Activated T-cell treated with anti-CD3 and anti-CD28 coated beads, Interleukin-2, amount 50 U/mL, for 1 hour (primary cell): ENCODE measurements at regions not wholly inside any gene's neighbourhood (a gene's known extent, or its start where the extent isn't known, plus 50 kb on each side); places are given as distances from the start of the nearest gene placed in this dataset.
"Not testable (repeated sequence)": the region's sequence is repeated elsewhere in the genome, so short reads cannot be mapped to it uniquely, and the experiment has no call there.

ENCODE experiments used
- DNase-seq: peaks from one replicate; pipeline ENCODE4 v3.0.0-alpha.2; 2020

DNA sequence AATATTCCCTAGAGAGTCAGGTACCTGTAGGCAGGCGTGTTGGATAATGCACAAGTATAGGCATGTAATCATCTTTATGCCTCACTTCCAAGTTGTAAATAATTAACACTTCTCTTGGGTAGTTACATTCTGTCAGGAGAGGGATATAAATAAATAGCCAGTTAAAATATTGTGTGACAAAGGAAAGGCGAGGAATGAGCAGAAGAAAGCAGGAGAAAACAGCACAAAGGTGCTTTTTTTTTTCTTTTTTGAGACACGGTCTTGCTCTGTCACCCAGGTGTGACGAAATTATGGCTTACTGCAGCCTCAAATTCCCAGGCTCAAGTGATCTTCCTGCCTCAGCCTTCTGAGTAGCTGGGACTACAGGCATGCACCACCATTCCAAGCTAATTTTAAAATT, 99.2 kb upstream of the LYZL2 start:
- DNase-seq, result no peak

DNA sequence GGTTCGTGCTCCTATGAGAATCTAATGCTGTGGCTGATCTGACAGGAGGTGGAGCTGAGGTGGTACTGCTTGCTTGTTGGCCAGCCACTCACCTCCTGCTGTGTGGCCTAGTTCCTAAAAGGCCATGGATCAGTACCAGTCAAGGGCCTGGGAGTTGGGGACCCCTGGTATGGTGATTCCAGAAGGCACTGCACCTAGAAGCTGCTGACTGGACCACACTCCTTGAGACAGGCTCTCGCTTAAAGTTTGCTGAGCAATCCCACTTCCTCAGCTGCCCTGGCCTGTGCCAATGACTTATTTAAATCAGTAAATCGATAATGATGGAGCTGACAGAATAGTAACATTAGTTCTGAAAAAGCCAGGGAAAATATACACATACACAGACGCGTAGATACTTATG, 98.6 kb upstream of the LYZL2 start:
- no peak for DNase-seq

DNA sequence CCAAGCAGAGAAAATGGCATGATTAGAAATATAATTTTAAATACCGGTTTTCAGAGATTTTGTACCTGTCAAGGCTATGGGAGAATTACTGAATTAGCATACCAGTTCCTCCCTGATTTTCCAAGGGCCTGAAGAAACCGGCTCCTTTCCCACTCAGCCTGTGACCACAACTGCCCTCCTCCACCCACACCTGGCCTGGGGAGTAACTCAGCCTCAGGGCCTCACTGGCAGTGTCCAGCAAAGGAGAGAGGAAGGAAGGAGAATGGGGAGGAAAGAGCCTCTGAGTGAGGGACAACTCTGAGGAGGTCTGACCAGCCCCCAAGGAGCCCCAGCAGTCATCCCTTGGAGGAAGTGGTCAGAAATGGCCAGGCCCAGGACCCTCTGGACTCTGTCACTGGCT, 98.0 kb upstream of the LYZL2 start:
- DNase-seq, result no peak

DNA sequence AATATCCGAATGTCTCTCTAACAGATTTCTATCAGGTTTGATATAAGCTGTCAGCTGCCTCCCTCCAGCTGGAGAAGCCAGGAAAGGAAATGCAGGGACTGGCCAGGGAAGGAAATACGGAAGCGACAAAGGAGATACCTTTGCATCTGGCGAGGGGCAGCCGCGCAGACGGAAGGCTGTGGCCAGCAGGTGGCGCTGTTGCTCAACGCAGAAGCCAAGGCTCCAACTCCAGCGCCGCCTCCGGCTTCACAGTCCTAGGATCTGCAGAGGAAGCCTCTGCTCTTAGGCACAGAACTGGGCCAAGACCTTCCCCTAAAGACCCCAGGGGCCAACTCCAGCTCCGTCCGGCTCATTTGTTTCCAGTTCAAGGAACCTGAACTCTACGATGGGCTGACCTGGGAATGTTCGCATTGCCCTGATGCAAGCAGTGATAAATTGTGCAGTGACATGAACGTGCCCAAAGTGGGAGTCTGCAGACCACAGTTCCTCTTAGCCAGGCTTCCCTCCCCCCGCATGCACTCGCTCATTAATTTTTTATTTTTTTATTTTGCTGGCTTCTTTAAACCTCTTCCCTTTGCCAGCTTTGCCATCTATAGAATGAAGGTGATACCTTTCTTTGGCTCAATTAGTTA, 97.3 kb upstream of the LYZL2 start:
- peak; percentile 86 for DNase-seq

DNA sequence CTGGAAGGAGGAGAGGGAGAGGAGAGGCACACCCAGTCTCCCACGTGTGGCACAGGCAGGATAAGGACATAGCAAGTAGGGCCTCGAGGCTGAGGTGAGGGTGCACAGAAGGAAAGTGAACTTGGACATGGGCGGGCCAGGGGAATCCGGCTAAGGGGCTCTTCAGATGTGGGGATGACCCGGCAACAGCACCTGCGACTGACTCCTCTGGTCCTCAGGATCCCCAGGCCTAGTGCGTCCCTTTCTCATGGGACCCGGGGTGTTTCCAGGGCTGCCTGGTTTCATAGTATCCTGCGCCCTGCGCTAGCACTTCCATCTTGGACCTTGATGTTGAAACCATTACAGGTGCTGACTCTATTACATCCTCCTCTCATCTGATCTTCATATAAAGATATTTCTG, 96.1 kb upstream of the LYZL2 start:
- no peak for DNase-seq

DNA sequence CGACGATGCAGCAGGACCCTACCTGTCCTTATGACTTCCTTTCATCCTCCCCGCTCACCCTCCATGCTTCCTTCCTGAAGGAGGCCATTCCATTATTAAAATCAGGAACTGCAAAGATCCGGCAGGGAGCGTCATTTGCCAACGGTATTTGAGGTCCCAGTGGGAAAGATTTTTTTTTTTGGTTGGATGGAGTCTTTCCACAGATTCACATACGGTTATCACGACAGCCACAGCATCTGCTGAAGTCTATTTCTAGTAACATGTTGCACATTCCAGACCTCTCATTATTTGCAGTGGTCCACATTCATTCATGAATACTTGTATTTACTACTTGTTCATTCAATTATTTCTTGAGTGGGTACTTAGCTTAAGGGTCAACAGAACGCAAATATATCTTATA, 94.7 kb upstream of the LYZL2 start:
- no peak for DNase-seq

DNA sequence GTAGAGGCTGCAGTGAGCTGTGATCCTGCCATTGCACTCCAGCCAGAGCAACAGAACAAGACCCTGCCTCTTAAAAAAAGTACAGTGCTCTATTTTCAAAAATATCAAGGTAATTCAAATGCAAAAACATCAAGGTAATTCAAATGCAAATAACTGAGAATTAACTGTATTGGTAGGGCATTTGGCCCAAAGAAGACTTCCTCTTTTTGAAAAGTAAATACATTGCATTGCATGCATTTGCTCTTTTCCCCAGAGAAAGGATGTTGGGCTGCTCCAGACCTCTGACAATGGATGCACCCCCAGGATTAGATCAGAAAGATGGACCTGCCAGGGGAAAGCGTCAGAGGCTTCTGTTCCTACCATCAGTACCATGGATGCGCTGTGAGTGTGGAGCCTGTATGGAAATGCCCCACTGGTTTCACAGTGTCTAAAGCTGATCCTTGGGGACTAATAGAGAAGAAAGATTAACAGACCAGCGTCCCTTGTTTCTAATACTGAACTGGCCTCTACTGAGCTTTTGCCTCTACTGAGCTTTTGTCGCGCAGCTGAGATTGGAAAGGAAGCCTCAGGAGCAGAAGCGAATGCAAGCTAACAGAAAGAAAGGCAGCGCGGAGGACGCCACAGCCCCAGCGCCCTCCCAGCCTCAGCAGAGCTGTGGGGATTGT, 93.5 kb upstream of the LYZL2 start:
- no peak for DNase-seq

DNA sequence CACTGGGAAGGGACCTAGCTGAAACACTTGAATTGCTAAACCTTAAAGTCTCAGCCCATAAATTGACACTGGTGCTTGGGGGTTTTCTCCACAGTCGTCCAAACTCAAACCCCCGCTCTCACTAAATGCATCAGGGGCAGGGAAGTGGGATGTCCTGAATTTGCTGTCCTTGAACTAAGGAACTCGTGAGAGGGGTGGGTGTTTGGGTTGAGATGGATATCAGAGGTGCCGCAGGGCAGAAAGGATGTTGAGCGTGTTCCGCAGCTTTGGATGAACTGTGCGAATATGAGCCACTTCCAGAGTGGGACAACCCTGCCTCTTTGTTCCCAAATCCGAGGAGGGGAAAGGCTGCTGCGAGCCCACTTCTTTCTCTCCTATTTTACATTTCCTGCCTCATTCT, 90.3 kb upstream of the LYZL2 start:
- DNase-seq, result no peak

DNA sequence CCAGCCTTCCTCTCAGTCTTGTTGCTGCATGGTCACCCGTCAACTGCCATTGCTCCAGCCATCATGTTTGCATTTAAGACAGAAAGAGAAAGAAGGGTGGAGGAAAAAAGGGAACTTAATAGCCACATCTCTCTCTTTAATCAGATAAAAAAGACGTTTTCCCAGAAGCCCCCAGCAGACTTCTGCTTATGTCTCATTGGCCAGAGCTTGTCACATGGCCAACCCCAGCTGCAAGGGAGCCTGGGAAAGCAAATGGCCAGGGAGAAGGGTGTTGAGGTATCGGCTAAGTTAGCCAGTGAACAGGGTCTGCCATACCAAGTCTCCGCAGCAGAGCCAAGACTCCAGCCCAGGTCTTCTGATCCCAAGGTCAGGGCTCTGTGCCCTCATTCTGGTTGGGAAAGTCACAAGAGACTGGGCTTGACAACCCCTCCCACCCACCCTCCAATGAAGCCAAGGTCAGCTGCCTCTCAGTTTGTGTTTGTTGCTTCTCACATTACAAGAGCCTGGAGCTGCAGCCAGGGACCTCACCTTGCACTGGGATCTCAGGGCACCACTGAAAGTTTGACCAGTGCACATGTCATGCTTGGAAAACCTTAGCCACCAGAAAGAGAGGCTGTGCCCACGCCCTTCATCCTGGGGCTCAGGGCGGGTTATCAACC, 80.3 kb upstream of the LYZL2 start:
- DNase-seq, result no peak

DNA sequence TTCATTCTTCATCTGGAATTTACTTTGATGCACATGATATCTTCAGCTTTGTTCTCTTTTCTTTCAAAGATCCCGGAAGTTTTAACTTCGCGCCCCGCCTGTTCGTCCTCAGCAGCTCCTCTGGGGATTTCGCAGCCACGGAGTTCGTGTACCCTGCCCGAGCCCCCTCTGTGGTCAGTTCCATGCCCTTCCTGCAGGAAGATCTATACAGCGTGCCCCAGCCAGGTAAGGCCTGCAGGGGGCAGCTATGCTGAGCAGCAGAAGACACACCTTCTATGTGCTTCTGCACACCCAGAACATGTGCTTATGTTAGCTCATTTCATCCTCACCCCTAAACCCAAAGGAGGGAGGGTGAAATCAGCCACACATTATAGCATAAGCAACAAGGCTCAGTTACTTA, 79.7 kb upstream of the LYZL2 start:
- no peak for DNase-seq

DNA sequence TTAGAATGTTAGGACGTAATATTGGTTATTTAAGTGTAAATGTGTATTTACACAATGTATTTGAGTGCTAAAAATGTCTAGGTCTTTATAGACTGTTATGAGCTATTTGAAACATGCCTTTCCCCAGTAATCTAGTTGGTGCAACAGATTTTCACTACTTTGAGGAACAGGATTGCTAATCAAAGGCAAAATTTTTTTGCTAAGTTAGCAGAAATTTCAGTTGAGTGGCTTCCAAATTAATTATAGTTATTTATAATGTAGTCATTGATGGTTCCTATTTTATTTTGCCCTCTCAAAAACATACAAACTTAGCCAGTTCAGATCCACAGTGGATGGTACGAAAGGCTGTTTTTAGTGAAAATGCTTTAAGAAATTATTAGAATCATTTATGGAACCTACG, 78.7 kb upstream of the LYZL2 start:
- no peak for DNase-seq

DNA sequence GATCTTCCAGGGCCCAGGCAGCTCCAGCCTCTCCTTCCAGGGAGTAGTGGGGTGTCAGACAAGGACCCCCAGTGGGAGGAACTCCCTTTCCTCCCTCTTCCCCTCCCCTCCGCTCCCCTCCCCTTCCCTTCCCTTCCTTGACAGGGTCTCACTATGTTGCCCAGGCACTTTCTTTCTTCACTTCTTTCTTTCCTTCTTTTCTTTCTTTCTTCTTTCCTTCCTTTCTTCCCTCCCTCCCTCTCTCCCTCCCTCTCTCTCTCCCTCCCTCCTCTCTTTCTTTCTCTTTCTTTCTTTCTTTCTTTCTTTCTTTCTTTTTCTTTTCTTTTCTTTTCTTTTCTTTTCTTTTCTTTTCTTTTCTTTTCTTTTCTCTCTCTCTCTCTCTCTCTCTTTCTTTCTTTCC, 76.6 kb upstream of the LYZL2 start:
- not testable (repeated sequence) for DNase-seq

DNA sequence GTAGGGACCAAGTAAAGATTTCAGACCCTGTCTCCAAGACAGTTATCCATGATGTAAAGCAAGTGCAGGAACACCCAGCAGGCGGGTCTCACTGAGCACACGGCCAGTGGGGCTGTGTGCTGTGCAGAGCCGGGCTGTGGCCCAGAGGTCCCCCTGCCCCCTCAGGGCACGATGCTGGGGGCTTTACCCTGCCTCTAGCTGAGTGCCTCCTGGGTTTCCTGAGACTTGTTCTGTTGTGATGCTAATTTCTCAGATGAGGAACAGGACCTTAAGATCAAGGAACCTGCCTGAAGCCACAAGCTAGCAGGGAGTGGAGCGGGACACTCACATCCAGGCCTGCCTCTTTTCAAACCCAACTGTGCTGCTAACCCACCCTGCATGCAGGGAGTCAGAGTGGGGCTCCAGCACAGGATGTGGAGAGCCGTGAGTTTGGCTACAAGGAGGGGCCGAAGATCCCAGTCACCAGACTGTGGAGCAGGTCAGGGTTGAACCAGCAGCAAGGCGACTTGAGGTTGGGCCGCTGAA, 76.1 kb upstream of the LYZL2 start:
- DNase-seq, result peak; percentile 34

DNA sequence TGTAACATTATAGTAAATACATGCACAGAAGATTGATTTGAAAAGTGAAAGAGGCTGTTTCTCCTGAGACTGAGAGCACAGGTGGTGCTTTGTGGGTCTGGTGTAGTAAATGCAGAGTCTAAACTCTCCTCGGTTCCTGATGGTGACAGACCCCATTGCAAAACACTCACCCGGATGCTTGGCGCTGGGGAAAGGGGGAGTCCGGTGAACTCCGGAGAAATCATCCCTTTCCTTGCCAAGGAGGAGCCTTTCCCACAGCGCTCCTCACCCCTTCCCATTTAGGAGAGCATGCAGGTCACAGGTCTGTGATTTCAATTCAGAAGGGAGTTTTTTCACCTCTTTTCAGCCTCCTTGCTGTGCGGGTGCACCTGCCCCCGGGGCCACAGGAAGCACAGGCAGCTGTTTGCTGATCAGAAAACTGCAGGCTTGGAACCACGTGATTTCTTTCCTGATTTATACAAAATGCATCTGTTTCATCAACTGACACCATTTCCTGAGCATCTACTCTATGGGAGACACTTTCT, 75.6 kb upstream of the LYZL2 start:
- peak; percentile 43 for DNase-seq

DNA sequence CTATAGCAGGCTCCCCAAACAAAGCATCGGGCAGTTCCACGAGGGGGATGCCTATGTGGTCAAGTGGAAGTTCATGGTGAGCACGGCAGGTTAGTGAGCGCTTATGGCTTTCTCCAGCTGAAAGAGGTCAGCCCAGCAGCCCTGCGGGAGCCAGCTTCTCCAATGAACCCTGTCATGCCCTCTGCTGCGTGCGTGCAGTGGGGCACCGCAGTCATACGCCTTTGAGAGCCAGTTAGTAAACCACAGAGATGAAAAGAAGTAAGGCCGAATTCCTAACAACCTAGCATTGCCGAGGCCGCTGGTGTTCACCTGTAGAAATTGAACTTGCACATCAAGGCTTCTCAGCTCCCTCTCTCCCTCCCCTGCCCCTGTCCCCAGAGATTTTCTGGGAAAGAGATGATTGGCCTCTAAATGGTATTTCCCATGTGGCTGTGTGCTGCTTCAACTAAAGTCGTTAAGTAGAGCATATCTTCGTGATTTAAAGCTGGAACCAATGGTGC, 75.1 kb upstream of the LYZL2 start:
- DNase-seq, result peak; percentile 55

DNA sequence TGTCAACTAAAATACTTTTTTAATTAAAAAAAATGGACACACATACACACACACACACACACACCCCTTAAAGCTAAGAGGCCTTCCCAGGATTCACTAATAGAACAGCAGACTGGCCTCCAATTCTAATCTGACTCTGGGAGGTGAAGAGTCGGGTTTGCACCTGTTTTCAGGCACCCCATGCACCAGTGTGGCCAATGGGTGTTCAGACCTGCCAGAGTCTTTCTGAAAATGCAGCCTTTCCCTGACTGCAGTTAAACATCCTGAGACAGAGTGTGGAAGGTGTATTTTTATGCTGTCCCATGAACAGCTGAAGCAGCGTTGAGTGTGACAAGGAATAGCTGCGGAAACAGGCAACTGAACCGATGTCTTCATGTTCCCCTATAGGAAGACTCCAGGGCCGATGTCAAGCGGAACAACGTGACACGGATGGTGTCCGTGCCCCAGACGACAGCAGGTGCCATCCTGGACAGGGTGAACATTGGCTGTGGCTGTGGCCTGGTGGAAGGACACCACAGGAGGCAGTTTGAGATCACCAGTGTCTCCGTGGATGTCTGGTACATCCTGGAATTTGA, 74.6 kb upstream of the LYZL2 start:
- DNase-seq, result no peak

DNA sequence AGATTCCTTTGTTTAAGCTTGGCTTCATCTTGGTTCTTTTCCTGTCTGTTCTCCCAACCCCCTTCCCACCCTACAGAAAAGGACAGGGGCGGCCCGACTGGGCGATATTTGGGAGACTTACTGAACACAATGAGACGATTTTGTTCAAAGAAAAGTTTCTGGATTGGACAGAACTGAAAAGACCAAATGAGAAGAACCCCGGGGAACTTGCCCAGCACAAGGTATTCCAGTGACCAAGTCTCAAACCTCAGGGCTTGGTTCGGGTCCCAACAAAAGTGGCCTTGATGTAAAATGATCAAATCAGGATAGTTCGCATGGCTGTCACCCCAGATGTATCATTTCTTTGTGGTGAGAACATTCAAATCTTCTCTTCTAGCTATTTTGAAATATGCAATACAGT, 73.9 kb upstream of the LYZL2 start:
- DNase-seq, result not testable (repeated sequence)

DNA sequence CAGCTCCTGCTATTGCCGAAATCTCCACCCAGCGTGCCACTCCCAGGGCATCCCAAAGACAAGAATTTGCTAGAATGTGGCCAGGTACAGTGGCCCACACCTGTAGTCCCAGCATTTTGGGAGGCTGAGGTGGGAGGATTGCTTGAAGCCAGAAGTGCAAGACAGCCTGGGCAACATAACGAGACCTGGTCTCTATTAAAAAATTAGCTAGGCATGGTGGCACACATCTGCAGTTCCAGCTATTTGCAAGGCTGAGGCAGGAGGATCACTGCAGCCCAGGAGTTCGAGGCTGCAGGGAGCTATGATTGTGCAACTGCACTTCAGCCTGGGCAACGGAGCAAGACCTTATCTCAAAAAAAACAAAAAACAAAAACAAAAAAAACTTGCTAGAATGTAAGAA, 73.3 kb upstream of the LYZL2 start:
- DNase-seq, result no peak

DNA sequence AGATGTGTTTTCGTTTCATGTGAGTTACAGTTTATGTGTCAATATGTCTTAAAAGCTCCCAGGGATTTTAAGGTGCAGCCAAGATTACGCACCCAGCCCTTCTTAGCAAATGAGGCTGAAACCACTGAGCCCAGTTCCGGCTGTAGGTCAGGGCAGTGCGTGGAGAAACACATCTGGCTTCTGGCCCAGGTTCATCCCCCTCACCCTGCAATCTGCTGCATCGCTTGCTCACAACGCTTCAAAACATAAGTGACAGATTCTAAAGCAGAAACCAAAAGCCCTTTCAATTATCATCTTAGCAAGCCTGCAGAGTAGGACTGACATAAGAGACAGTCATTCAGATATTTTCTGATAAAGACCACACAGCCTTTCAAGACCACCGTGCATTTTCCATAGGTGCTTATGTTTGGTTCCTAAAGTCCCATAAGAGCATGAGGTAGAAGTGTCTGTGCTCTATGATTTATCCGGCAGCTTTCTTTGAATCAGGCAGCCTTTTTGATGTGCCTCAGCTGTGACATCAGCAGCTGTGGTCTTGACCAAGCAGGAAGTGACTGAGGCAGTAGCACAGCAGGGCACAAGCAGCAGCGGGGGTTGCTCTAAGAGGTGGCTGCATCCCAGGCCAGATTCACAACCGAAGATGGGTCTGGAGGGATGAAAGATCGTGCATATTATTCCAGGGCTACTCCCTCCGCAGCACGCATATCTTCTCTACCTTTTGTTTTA, 72.1 kb upstream of the LYZL2 start:
- peak; percentile 68 for DNase-seq

DNA sequence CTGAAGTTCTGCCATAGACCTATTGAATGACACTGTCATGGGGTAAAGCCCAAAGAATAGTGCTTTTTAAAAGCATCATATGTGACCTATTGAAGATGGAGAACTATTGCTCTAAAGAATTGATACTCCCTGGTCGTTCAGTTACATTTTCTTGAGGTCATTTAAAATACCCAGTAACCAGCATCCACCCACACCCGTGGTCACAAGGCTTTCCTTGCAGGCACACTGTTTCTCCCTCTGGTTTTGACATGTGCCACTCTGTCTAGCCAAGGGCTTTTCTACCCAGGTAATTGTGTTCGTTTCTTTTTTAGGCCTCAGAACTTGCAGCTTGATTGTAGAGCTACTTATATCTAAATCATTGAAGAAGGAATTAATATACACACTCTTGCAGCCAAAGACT, 68.3 kb upstream of the LYZL2 start:
- no peak for DNase-seq

DNA sequence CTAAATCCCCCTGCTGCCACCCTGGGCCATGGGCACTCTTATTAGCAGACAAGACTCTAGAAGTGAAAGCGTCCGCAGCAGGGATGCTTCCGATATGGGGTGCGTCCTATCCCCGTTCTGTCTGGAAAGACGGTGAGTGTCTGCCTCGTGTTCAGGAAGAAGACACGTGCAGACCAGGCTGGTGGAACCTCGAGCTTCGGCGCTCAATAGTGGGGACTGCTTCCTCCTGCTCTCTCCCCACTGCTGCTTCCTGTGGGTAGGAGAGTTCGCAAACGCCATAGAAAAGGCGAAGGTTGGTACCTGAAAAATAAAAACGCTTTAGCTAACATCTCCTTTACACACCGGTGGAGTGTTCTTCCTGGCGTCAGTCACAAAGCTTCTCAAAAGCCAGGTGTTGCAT, 67.7 kb upstream of the LYZL2 start:
- DNase-seq, result not testable (repeated sequence)

DNA sequence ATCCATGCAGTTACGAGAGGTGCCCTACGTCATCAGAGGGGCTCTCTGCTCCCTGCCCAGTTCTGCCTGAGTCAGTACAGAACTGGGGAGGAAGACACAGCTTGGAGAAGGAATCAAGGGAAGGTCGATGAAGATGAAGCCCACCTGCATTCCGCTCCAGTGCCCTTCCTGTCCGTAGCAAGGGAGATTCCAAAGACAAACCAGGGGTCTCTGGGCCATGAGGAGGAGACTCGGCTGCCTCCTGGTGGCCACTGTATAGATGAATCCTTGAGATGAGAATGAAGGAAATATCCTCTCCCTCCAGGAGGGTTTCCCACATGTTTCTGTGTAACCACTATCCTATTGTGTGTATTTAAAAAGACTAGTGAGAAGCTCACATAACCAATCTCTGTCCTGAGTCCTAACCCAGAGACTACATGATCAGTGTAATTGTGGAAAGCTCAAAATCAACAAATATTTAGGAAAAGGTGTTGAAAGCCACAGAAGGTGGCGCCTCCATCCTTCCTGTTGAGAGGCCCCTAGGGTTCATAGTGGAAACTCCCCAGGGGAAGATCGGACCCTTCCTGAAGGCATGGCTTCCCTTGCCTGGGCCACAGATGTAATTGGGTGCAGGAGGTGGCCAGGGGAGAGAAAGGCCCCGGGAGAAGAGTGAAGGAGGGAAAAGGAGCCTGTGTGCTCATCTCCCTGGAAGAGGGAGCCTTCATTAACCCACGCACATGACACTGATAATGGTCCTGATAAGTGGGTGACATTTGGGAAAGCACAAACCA, 67.0 kb upstream of the LYZL2 start:
- not testable (repeated sequence) for DNase-seq
